ENCODE measurements at regions not wholly inside any gene's neighbourhood (a gene's known extent, or its start where the extent isn't known, plus 50 kb on each side); places are given as distances from the start of the nearest gene placed in this dataset.

GRCh38 chr20:52880997-52881396, 91.2 kb upstream of the TSHZ2 start:
- Histone ChIP-seq H3K9me3 (no peaks in the 10 kb centered on the region), H3K27ac (no peak overlapping the region), H3K4me1 (no peaks in the 10 kb centered on the region), H3K36me3 (no peaks in the 10 kb centered on the region), H3K27me3 (no peaks in the 10 kb centered on the region), H3K4me3 (no peak overlapping the region)
- no peak for TF ChIP-seq CTCF (IDR thresholded peaks at IDR 0.05)
- intact Hi-C loops (cut with DNase I; ENCODE audit: low total_unique reads): no loop called here
- no peak for DNase-seq

GRCh38 chr20:52880259-52880658, 91.9 kb upstream of the TSHZ2 start:
- DNase-seq: no peak
- no peaks in the 10 kb centered on the region for H3K9me3 ChIP-seq
- no peak overlapping the region for H3K27ac ChIP-seq
- H3K36me3 ChIP-seq: no peaks in the 10 kb centered on the region
- no peak overlapping the region for H3K4me3 ChIP-seq
- no peak for TF ChIP-seq CTCF (IDR thresholded peaks at IDR 0.05)
- H3K4me1 ChIP-seq: no peaks in the 10 kb centered on the region
- intact Hi-C loops (cut with DNase I; ENCODE audit: low total_unique reads): no loop called here
- no peaks in the 10 kb centered on the region for H3K27me3 ChIP-seq

GRCh38 chr20:52874241-52874640, 97.9 kb upstream of the TSHZ2 start:
- H3K27me3 ChIP-seq: no peaks in the 10 kb centered on the region
- H3K4me1 ChIP-seq: no peaks in the 10 kb centered on the region
- H3K27ac ChIP-seq: no peak overlapping the region
- TF ChIP-seq CTCF (IDR thresholded peaks at IDR 0.05): no peak
- H3K36me3 ChIP-seq: no peaks in the 10 kb centered on the region
- no peak for DNase-seq
- intact Hi-C loops (cut with DNase I; ENCODE audit: low total_unique reads): no loop called here
- no peaks in the 10 kb centered on the region for H3K9me3 ChIP-seq
- no peak overlapping the region for H3K4me3 ChIP-seq

GRCh38 chr20:52869698-52870501, 102.3 kb upstream of the TSHZ2 start:
- Histone ChIP-seq H3K27ac (no peak overlapping the region), H3K36me3 (no peaks in the 10 kb centered on the region), H3K27me3 (no peaks in the 10 kb centered on the region), H3K4me3 (no peak overlapping the region), H3K9me3 (no peaks in the 10 kb centered on the region), H3K4me1 (no peaks in the 10 kb centered on the region)
- no peak for DNase-seq
- no peak for TF ChIP-seq CTCF (IDR thresholded peaks at IDR 0.05)
- intact Hi-C loops (cut with DNase I; ENCODE audit: low total_unique reads): no loop called here

GRCh38 chr20:52869276-52869675, 102.9 kb upstream of the TSHZ2 start:
- Histone ChIP-seq H3K36me3 (no peaks in the 10 kb centered on the region), H3K27ac (no peak overlapping the region), H3K9me3 (no peaks in the 10 kb centered on the region), H3K4me3 (no peak overlapping the region), H3K27me3 (no peaks in the 10 kb centered on the region), H3K4me1 (no peaks in the 10 kb centered on the region)
- no peak for TF ChIP-seq CTCF (IDR thresholded peaks at IDR 0.05)
- no peak for DNase-seq
- intact Hi-C loops (cut with DNase I; ENCODE audit: low total_unique reads): no loop called here

All from tibial artery (tissue), 4 donors.